ENCODE measurements at regions not wholly inside any gene's neighbourhood (a gene's known extent, or its start where the extent isn't known, plus 50 kb on each side); places are given as distances from the start of the nearest gene placed in this dataset.
"Not testable (repeated sequence)": the region's sequence is repeated elsewhere in the genome, so short reads cannot be mapped to it uniquely, and the experiment has no call there.

GRCh38 chr10:56181607-56182006, 179.5 kb downstream of the ZWINT start:
- Mint-ChIP-seq H3K27me3 (ENCODE audit: low read depth) (no peaks in the 10 kb centered on the region), H3K4me3 (ENCODE audit: low read depth) (no peak overlapping the region), H3K4me1 (ENCODE audit: low read depth) (no peaks in the 10 kb centered on the region), H3K27ac (no peak overlapping the region), H3K9me3 (peaks cover 25% of the 10 kb centered on the region), H3K36me3 (ENCODE audit: low read depth) (no peaks in the 10 kb centered on the region)
- intact Hi-C loops (cut with micrococcal nuclease) = no loop called here
- no peak for DNase-seq (ENCODE audit: low spot score)

- no peaks in the 10 kb centered on the region for H3K4me1 Mint-ChIP-seq (ENCODE audit: low read depth)
- intact Hi-C loops (cut with micrococcal nuclease) = no loop called here
- H3K27ac Mint-ChIP-seq = no peak overlapping the region
- H3K9me3 Mint-ChIP-seq = peaks cover 19% of the 10 kb centered on the region
- no peak overlapping the region for H3K4me3 Mint-ChIP-seq (ENCODE audit: low read depth)
- DNase-seq (ENCODE audit: low spot score) = no peak
- no peaks in the 10 kb centered on the region for H3K27me3 Mint-ChIP-seq (ENCODE audit: low read depth)
- no peaks in the 10 kb centered on the region for H3K36me3 Mint-ChIP-seq (ENCODE audit: low read depth)
Measured at GRCh38 chr10:56178210-56178609, 182.8 kb downstream of the ZWINT start.

- H3K9me3 Mint-ChIP-seq = peaks cover 20% of the 10 kb centered on the region
- H3K4me3 Mint-ChIP-seq (ENCODE audit: low read depth); H3K27me3 Mint-ChIP-seq (ENCODE audit: low read depth); H3K27ac Mint-ChIP-seq; H3K4me1 Mint-ChIP-seq (ENCODE audit: low read depth); DNase-seq (ENCODE audit: low spot score); intact Hi-C loops (cut with micrococcal nuclease); H3K36me3 Mint-ChIP-seq (ENCODE audit: low read depth): not testable (repeated sequence)
Measured at GRCh38 chr10:56155091-56155513, 206.0 kb downstream of the ZWINT start.

GRCh38 chr10:56146806-56147205, 214.3 kb downstream of the ZWINT start:
- Mint-ChIP-seq H3K27me3 (ENCODE audit: low read depth) (no peaks in the 10 kb centered on the region), H3K4me3 (ENCODE audit: low read depth) (no peak overlapping the region), H3K27ac (no peak overlapping the region), H3K36me3 (ENCODE audit: low read depth) (no peaks in the 10 kb centered on the region), H3K9me3 (peaks cover 16% of the 10 kb centered on the region), H3K4me1 (ENCODE audit: low read depth) (no peaks in the 10 kb centered on the region)
- no peak for DNase-seq (ENCODE audit: low spot score)
- intact Hi-C loops (cut with micrococcal nuclease) = no loop called here

- H3K9me3 Mint-ChIP-seq = peaks cover 16% of the 10 kb centered on the region
- no peak overlapping the region for H3K27ac Mint-ChIP-seq
- no peaks in the 10 kb centered on the region for H3K4me1 Mint-ChIP-seq (ENCODE audit: low read depth)
- intact Hi-C loops (cut with micrococcal nuclease) = no loop called here
- no peak overlapping the region for H3K4me3 Mint-ChIP-seq (ENCODE audit: low read depth)
- no peaks in the 10 kb centered on the region for H3K36me3 Mint-ChIP-seq (ENCODE audit: low read depth)
- DNase-seq (ENCODE audit: low spot score) = no peak
- no peaks in the 10 kb centered on the region for H3K27me3 Mint-ChIP-seq (ENCODE audit: low read depth)
Measured at GRCh38 chr10:56142092-56142728, 218.8 kb downstream of the ZWINT start.

- intact Hi-C loops (cut with micrococcal nuclease) = no loop called here
- peaks cover 8% of the 10 kb centered on the region for H3K9me3 Mint-ChIP-seq
- H3K36me3 Mint-ChIP-seq (ENCODE audit: low read depth) = no peaks in the 10 kb centered on the region
- no peak for DNase-seq (ENCODE audit: low spot score)
- no peaks in the 10 kb centered on the region for H3K27me3 Mint-ChIP-seq (ENCODE audit: low read depth)
- H3K27ac Mint-ChIP-seq = no peak overlapping the region
- no peaks in the 10 kb centered on the region for H3K4me1 Mint-ChIP-seq (ENCODE audit: low read depth)
- no peak overlapping the region for H3K4me3 Mint-ChIP-seq (ENCODE audit: low read depth)
Measured at GRCh38 chr10:56139405-56139804, 221.7 kb downstream of the ZWINT start.

GRCh38 chr10:56135828-56136227, 225.2 kb downstream of the ZWINT start:
- H3K9me3 Mint-ChIP-seq = peaks cover 13% of the 10 kb centered on the region

GRCh38 chr10:56123247-56123646, 237.8 kb downstream of the ZWINT start:
- H3K4me3 Mint-ChIP-seq (ENCODE audit: low read depth) = no peak overlapping the region
- DNase-seq (ENCODE audit: low spot score) = no peak
- no peaks in the 10 kb centered on the region for H3K27me3 Mint-ChIP-seq (ENCODE audit: low read depth)
- no peaks in the 10 kb centered on the region for H3K36me3 Mint-ChIP-seq (ENCODE audit: low read depth)
- H3K4me1 Mint-ChIP-seq (ENCODE audit: low read depth) = no peaks in the 10 kb centered on the region
- intact Hi-C loops (cut with micrococcal nuclease) = no loop called here
- no peak overlapping the region for H3K27ac Mint-ChIP-seq
- peaks cover 11% of the 10 kb centered on the region for H3K9me3 Mint-ChIP-seq

More at GRCh38 chr10:56135828-56136227, 225.2 kb downstream of the ZWINT start:
- no peaks in the 10 kb centered on the region for H3K27me3 Mint-ChIP-seq (ENCODE audit: low read depth)
- intact Hi-C loops (cut with micrococcal nuclease) = no loop called here
- H3K27ac Mint-ChIP-seq = no peak overlapping the region
- DNase-seq (ENCODE audit: low spot score) = no peak
- H3K36me3 Mint-ChIP-seq (ENCODE audit: low read depth) = no peaks in the 10 kb centered on the region
- H3K4me3 Mint-ChIP-seq (ENCODE audit: low read depth) = no peak overlapping the region
- no peaks in the 10 kb centered on the region for H3K4me1 Mint-ChIP-seq (ENCODE audit: low read depth)

GRCh38 chr10:56116684-56117083, 244.4 kb downstream of the ZWINT start:
- no peaks in the 10 kb centered on the region for H3K36me3 Mint-ChIP-seq (ENCODE audit: low read depth)
- no peak overlapping the region for H3K4me3 Mint-ChIP-seq (ENCODE audit: low read depth)
- H3K27me3 Mint-ChIP-seq (ENCODE audit: low read depth) = no peaks in the 10 kb centered on the region
- H3K27ac Mint-ChIP-seq = no peak overlapping the region
- no peak for DNase-seq (ENCODE audit: low spot score)
- intact Hi-C loops (cut with micrococcal nuclease) = no loop called here
- peaks cover 7% of the 10 kb centered on the region for H3K9me3 Mint-ChIP-seq
- no peaks in the 10 kb centered on the region for H3K4me1 Mint-ChIP-seq (ENCODE audit: low read depth)

GRCh38 chr10:56109454-56109853, 251.6 kb downstream of the ZWINT start:
- H3K9me3 Mint-ChIP-seq = peaks cover 42% of the 10 kb centered on the region
- H3K4me3 Mint-ChIP-seq (ENCODE audit: low read depth) = no peak overlapping the region
- intact Hi-C loops (cut with micrococcal nuclease) = no loop called here
- H3K4me1 Mint-ChIP-seq (ENCODE audit: low read depth) = no peaks in the 10 kb centered on the region
- H3K27me3 Mint-ChIP-seq (ENCODE audit: low read depth) = no peaks in the 10 kb centered on the region
- no peaks in the 10 kb centered on the region for H3K36me3 Mint-ChIP-seq (ENCODE audit: low read depth)
- H3K27ac Mint-ChIP-seq = no peak overlapping the region
- no peak for DNase-seq (ENCODE audit: low spot score)

GRCh38 chr10:56104923-56105322, 256.1 kb downstream of the ZWINT start:
- Mint-ChIP-seq H3K9me3 (peaks cover 48% of the 10 kb centered on the region), H3K27ac (no peak overlapping the region), H3K36me3 (ENCODE audit: low read depth) (no peaks in the 10 kb centered on the region), H3K4me1 (ENCODE audit: low read depth) (no peaks in the 10 kb centered on the region), H3K4me3 (ENCODE audit: low read depth) (no peak overlapping the region), H3K27me3 (ENCODE audit: low read depth) (no peaks in the 10 kb centered on the region)
- intact Hi-C loops (cut with micrococcal nuclease) = no loop called here
- DNase-seq (ENCODE audit: low spot score) = no peak

- H3K27me3 Mint-ChIP-seq (ENCODE audit: low read depth) = no peaks in the 10 kb centered on the region
- no peak for DNase-seq (ENCODE audit: low spot score)
- no peak overlapping the region for H3K4me3 Mint-ChIP-seq (ENCODE audit: low read depth)
- peaks cover 44% of the 10 kb centered on the region for H3K9me3 Mint-ChIP-seq
- H3K27ac Mint-ChIP-seq = no peak overlapping the region
- no peaks in the 10 kb centered on the region for H3K36me3 Mint-ChIP-seq (ENCODE audit: low read depth)
- intact Hi-C loops (cut with micrococcal nuclease) = no loop called here
- no peaks in the 10 kb centered on the region for H3K4me1 Mint-ChIP-seq (ENCODE audit: low read depth)
Measured at GRCh38 chr10:56104487-56104886, 256.6 kb downstream of the ZWINT start.

GRCh38 chr10:56096226-56096517, 264.9 kb downstream of the ZWINT start:
- Mint-ChIP-seq H3K4me3 (ENCODE audit: low read depth) (no peak overlapping the region), H3K27me3 (ENCODE audit: low read depth) (no peaks in the 10 kb centered on the region), H3K27ac (no peak overlapping the region), H3K9me3 (peaks cover 33% of the 10 kb centered on the region), H3K4me1 (ENCODE audit: low read depth) (no peaks in the 10 kb centered on the region), H3K36me3 (ENCODE audit: low read depth) (no peaks in the 10 kb centered on the region)
- intact Hi-C loops (cut with micrococcal nuclease) = no loop called here
- DNase-seq (ENCODE audit: low spot score) = no peak
